NCI-H128 (cell line): ENCODE measurements at regions not wholly inside any gene's neighbourhood (a gene's known extent, or its start where the extent isn't known, plus 50 kb on each side); places are given as distances from the start of the nearest gene placed in this dataset.

Experiments used
- DNase-seq: peaks from one replicate; lab custom pipeline; 2025; ENCODE audit not compliant: unreplicated experiment; lab: John Stamatoyannopoulos, UW

DNA sequence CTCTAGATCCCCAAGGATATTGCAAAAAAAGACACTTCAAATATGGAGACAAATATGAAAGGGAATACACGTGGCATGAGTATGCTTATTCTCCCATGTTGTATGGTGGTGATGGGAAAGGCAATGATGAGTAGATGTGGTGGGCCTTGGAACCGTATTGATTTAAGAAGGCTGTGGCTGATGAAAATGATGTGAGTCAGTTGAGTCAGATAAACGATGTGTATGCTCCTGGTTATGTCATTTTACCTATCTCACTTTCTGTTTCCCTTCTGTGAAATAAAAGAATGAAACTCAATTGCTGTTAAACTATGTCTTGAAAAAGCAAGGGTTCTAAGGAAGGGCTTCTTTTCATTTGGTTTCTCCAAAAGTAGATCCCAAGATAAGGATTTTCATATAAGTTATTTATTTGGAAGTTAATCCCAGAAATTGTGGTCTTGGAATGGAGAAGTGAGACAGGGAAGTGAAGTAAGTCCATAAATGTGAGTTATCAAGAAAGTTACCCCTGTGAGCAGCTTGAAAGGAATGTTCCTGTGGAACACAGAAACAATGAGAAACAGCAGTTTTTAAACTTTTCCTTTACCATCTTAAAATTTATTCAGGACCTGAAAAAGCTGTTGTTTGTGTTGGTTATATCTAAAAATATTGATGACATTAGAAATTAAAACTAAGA, 292.0 kb downstream of the DUSP10 start:
- no peak for DNase-seq

DNA sequence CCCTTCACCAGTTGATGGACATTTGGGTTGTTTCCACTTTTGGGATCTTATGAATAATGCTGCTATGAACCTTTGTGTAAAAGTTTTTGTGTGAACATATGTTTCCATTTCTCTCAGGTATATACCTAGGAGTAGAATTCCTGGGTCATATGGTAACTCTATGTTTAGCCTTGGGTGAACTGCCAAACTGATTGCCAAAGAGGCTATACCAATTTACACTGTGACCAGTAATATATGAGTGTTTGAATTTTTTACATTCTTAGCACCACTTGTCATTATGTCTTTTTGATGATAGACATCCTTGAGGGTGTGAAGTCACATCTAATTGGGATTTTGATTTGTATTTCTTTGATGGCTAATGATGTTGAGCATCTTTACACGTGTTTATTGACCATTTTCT, 290.1 kb downstream of the DUSP10 start:
- DNase-seq, result no peak

DNA sequence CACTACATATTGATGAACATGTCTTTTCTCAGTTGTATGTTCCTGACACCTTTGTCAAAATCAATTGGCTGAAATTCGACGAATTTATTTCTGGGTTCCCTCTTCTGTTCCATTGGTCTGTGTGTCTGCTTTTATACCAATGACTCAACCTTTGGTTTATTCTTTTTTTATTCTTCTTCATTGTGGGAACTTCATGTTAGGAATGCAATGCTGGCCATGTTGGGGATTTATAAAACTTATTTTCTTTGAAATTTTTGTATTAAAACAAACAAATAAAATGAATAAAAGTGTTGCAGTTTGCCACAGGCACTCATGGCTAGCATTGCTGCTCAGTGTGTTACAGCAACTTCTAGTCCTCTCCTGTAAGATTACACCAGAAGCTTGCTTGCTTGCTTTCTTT, 287.8 kb downstream of the DUSP10 start:
- DNase-seq, result no peak

- DNase-seq, result no peak
Measured at GRCh38 chr1:221456918-221457317, 285.0 kb downstream of the DUSP10 start.

DNA sequence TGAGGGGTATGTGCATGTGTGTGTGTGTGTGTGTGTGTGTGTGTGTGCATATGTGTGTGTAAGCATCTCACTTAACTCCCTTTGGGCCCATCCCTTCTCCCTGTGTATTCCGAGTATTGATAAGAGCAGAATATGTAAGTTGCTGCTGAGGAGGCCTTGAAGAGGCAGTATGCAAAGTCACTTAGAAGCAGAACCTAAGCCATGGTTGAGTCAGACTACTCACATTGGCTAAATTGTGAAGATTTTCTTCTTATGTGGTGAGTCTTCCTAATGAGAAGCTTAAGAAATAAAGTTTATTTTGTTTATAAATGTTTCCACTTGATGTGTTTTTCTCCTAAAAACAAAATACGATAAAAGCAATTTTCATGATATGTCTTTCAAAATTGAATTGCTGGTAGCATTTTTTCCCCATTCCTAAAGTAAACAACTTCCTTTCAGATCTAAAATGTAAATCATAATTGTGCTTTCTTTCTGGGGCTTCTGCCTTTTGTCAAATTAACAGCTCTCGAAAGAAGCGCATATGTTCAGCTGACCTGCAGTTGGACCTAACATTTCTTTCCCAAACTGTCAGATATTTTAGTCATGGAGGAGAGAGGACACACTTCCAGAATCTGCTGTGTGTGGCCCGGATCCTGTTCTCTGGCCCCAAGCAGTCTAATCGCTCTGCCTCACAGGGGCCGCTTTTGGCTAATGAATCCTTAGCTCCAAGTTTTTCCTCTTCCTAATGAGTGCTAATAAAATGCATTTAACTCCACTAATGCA, 284.0 kb downstream of the DUSP10 start:
- no peak for DNase-seq

DNA sequence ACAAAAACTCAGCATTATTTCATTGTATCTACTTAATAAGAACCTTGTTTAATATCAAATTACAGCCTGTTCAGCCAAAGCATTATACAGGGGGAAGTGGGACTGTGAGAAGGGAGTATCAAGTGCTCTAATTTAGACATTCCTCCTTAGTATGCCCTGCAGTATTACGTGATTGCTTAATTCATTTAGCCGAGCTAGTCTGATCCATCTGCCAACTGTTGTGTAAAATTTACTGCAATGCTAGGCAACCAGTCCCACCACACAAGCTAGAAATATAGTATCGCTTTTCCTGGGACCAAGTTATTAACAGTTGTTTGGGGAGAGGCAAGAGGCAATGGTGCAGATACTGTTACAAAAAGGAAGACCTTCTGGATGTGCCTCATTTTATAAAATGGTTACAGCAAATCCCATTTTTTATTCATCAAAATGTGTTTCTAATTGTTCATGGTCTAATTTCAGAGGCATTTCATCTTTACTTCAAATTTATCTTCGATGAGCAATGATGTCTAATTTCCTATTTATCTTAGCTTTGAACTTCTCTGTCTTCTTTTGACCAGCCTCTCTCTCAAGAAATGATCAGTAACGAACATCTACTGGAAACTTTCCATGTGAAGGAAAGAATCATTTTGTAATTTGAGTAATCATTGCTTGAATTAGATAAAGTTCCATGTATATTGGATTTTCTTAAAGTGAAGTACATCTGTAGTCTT, 283.3 kb downstream of the DUSP10 start:
- DNase-seq, result no peak

- DNase-seq, result no peak
Measured at GRCh38 chr1:221459558-221459957, 282.3 kb downstream of the DUSP10 start.

- no peak for DNase-seq
Measured at GRCh38 chr1:221462345-221462744, 279.5 kb downstream of the DUSP10 start.

DNA sequence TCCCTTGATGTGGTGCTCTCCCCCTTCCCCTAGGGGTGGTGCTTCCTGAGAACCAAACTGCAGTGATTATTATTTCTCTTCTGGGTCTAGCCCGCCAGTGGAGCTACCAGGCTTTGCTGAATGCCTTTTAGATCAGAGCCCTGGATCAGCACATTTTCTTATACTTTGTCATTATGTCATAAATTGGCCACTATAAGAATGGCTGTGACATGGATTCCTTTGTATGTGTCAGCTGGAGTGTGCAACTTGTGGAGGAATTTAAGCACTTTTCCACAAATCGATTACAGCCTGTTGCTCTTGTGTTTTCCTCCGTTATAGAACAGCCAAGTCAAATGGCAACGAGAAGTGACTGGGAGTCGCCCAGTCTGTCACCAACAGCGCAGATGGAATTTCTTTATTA, 273.3 kb downstream of the DUSP10 start:
- DNase-seq, result no peak

GRCh38 chr1:221469476-221469875, 272.4 kb downstream of the DUSP10 start:
- no peak for DNase-seq

GRCh38 chr1:221470000-221470698, 271.7 kb downstream of the DUSP10 start:
- DNase-seq, result no peak

DNA sequence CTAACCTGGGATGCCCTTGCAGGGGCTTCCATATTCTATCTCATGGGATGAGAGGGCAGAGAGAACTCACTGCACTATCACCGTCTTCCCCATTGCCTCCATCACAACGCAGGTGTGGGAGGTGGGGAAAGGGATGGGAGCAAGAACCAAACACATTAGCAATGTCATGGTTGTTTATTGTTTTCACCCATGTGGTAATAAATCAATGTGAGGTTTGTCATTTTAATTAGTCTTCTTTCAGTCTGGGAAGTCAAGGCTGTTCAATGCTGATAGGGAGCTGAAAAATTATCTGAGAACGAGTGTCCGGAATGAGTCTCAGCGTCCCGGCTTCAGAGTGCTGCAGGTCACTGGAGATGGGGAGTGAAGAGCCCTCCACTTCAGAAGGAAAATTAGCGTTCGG, 268.5 kb downstream of the DUSP10 start:
- DNase-seq, result no peak

DNA sequence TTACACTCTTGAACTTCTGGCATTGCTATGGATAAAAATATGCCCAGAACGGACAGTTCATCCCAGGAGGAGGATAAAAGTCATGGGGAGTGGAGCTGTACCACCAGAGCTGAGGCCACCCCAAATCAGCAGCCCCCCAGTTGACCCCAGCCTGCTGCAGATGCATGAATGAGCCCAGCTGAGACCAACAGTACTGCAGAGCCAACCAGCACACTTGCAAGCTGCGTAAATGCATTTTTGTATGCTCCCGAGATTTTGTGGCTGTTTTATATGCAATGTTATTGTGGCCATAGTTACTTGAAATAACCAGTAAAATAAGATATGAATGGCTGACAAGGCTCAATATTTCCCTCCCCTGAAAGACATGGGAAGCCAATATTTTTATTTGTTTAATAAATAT, 264.6 kb downstream of the DUSP10 start:
- no peak for DNase-seq

DNA sequence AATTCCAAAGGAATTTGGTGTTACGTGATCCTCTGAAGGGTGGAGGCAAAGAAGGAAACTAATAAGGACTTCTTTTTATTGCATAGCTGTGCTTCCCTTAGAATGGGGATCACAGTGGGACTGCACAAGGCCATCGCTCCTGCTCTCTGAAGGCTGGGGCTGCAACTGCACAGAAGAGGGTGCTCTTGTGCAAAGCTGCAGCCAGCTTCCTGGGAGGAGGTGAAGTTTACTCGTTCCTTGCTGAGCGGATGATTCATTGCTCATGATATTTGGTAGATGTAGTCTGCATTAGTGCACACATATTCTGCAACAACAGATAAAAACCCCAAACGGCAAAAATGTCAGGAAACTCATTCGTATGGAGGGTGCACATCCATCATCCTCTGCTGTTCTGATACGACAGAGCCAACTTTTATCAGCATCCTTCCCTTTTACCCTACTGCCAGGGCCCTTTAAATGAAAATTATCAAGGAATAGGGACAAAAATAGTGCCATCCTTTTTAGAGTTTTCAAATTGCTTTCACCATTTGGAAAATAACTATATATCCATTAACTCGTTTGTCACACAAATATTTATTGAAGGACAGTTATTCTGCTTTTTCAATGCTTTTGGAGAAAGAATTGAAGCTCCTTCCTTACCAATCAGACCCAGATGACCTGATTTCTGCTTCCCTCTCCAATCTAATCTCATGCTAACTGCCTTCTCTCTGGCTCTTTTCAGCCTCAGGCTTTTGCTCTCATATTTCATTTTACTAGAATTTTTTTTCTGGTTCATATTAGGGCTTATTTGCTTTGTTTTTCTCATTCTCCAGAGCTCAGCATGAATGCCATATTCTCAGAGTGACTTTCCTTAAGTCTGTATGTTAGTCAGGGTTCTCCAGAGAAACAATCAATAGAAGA, 263.6 kb downstream of the DUSP10 start:
- no peak for DNase-seq

GRCh38 chr1:221487781-221488524, 253.9 kb downstream of the DUSP10 start:
- DNase-seq, result no peak

DNA sequence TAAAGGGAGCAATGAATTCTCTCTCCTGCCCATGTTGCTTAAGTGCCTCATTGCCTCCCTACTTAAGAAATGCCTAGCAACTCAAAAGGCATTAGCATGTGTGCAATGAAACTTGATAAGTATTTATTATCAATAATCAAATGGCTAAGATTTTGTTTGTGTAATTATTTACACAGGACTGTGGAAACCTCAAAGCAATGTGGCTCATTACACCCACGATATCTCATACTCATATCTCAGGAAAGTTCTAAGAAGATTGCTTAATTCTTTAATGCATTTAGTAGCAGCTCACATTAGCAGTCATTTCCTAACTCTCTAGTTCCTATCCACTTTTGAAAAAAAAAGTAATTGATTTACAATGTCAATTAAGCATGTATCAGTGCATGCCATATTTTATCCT, 253.3 kb downstream of the DUSP10 start:
- DNase-seq, result no peak

DNA sequence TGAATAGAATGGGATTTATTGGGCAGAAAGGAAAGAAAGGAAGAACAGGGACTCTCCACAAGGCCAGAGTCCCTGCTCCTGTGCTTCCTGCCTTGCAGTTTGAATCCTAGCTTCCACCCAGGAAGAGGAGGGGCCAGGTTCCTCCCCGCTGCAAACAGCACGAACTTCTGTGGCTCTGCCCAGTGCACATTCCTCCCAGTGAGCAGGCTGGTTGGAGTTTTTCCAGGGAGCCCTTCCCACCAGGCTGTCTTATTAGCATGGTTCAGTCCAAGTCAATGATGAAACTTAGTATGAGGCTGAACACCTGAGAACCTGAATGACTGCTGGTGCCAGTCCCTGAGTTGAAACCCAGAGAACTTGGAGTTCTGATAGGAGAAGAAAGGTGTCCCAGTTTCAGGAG, 247.2 kb downstream of the DUSP10 start:
- no peak for DNase-seq

DNA sequence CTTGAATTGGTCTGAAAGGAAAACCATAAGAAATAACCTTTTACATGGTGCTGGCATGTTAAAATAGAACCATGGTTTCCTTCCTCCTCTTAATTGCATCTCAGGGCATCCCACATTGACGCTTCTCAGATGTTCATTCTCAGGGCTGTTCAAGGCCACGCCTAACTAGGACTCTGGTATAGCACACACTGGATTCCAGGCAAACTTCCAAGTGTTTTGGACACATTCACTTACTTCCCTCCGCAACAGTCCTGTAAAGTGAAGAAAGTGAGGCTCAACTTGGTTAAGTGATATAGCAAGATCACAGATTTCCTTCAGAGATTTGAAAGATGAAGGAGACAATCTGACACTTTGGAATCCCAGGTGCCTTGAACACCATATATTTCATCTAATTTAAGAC, 244.8 kb downstream of the DUSP10 start:
- DNase-seq, result no peak

- DNase-seq, result no peak
Measured at GRCh38 chr1:221503268-221503667, 238.6 kb downstream of the DUSP10 start.
